ENCODE measurements at regions not wholly inside any gene's neighbourhood (a gene's known extent, or its start where the extent isn't known, plus 50 kb on each side); places are given as distances from the start of the nearest gene placed in this dataset.

- TF ChIP-seq CTCF (IDR thresholded peaks at IDR 0.05): no peak
- Histone ChIP-seq H3K4me3 (ENCODE audit: low read length) (no peak overlapping the region), H3K36me3 (ENCODE audit: control insufficient read depth, insufficient read depth, low read length) (no peaks in the 10 kb centered on the region), H3K27ac (ENCODE audit: low read length) (no peak overlapping the region), H3K27me3 (ENCODE audit: control insufficient read depth, insufficient read depth, low read length) (no peaks in the 10 kb centered on the region), H3K4me1 (ENCODE audit: control insufficient read depth, insufficient read depth, low read length) (no peaks in the 10 kb centered on the region), H3K9me3 (ENCODE audit: control insufficient read depth, insufficient read depth, low read length) (no peaks in the 10 kb centered on the region)
- H3K4me3 Mint-ChIP-seq: no peak overlapping the region
- WGBS (ENCODE audit: insufficient coverage): 34% methylated on average over 2 of the region's 2 CpGs
- H3K27ac Mint-ChIP-seq: no peak overlapping the region
- no peaks in the 10 kb centered on the region for H3K36me3 Mint-ChIP-seq
- no peak for ATAC-seq
- H3K27me3 Mint-ChIP-seq (ENCODE audit: low read depth in 2 of 2): peaks cover 0 to 3% of the 10 kb centered on the region in 2 donors
- H3K4me1 Mint-ChIP-seq: no peaks in the 10 kb centered on the region
- intact Hi-C loops (cut with micrococcal nuclease): no loop called here
- no peak for DNase-seq
- H3K9me3 Mint-ChIP-seq: peaks cover 0 to 5% of the 10 kb centered on the region in 2 donors
Observed at GRCh38 chr12:92478692-92479091, 224.1 kb upstream of the PLEKHG7 start.

- no peaks in the 10 kb centered on the region for H3K4me1 ChIP-seq (ENCODE audit: control insufficient read depth, insufficient read depth, low read length)
- H3K36me3 ChIP-seq (ENCODE audit: control insufficient read depth, insufficient read depth, low read length): no peaks in the 10 kb centered on the region
- H3K9me3 ChIP-seq (ENCODE audit: control insufficient read depth, insufficient read depth, low read length): no peaks in the 10 kb centered on the region
- H3K27ac Mint-ChIP-seq: no peak overlapping the region
- no peaks in the 10 kb centered on the region for H3K36me3 Mint-ChIP-seq
- intact Hi-C loops (cut with micrococcal nuclease): no loop called here
- H3K27ac ChIP-seq (ENCODE audit: low read length): no peak overlapping the region
- no peak overlapping the region for H3K4me3 Mint-ChIP-seq
- H3K27me3 ChIP-seq (ENCODE audit: control insufficient read depth, insufficient read depth, low read length): no peaks in the 10 kb centered on the region
- H3K9me3 Mint-ChIP-seq: peaks cover 0 to 3% of the 10 kb centered on the region in 2 donors
- peaks cover 0 to 3% of the 10 kb centered on the region in 2 donors for H3K27me3 Mint-ChIP-seq (ENCODE audit: low read depth in 2 of 2)
- no peak for TF ChIP-seq CTCF (IDR thresholded peaks at IDR 0.05)
- ATAC-seq (no peak), DNase-seq (no peak)
- no peaks in the 10 kb centered on the region for H3K4me1 Mint-ChIP-seq
- H3K4me3 ChIP-seq (ENCODE audit: low read length): no peak overlapping the region
- WGBS (ENCODE audit: insufficient coverage): 100% methylated on average over 1 of the region's 1 CpG
Observed at GRCh38 chr12:92476844-92477243, 225.9 kb upstream of the PLEKHG7 start.

GRCh38 chr12:92473564-92473963 lies 229.2 kb upstream of the PLEKHG7 start:
- H3K4me3 Mint-ChIP-seq: no peak overlapping the region
- H3K27ac Mint-ChIP-seq: no peak overlapping the region
- H3K36me3 Mint-ChIP-seq: no peaks in the 10 kb centered on the region
- TF ChIP-seq CTCF (IDR thresholded peaks at IDR 0.05): no peak
- no peaks in the 10 kb centered on the region for H3K36me3 ChIP-seq (ENCODE audit: control insufficient read depth, insufficient read depth, low read length)
- ATAC-seq (no peak), DNase-seq (no peak)
- peaks cover 0 to 3% of the 10 kb centered on the region in 2 donors for H3K27me3 Mint-ChIP-seq (ENCODE audit: low read depth in 2 of 2)
- H3K27ac ChIP-seq (ENCODE audit: low read length): no peak overlapping the region
- H3K4me1 Mint-ChIP-seq: peaks cover 2 to 3% of the 10 kb centered on the region in 2 donors
- intact Hi-C loops (cut with micrococcal nuclease): no loop called here
- no peak overlapping the region for H3K4me3 ChIP-seq (ENCODE audit: low read length)
- no peaks in the 10 kb centered on the region for H3K27me3 ChIP-seq (ENCODE audit: control insufficient read depth, insufficient read depth, low read length)
- no peaks in the 10 kb centered on the region for H3K9me3 ChIP-seq (ENCODE audit: control insufficient read depth, insufficient read depth, low read length)
- WGBS (ENCODE audit: insufficient coverage): 78% methylated on average over 1 of the region's 2 CpGs
- peaks cover 0 to 3% of the 10 kb centered on the region in 2 donors for H3K9me3 Mint-ChIP-seq
- peaks cover 3% of the 10 kb centered on the region for H3K4me1 ChIP-seq (ENCODE audit: control insufficient read depth, insufficient read depth, low read length)

GRCh38 chr12:92472201-92472600 lies 230.6 kb upstream of the PLEKHG7 start:
- WGBS (ENCODE audit: insufficient coverage): no CpG with 5 or more reads among the region's 2 CpGs
- peaks cover 0 to 3% of the 10 kb centered on the region in 2 donors for H3K27me3 Mint-ChIP-seq (ENCODE audit: low read depth in 2 of 2)
- Histone ChIP-seq H3K27ac (ENCODE audit: low read length) (no peak overlapping the region), H3K4me3 (ENCODE audit: low read length) (no peak overlapping the region), H3K9me3 (ENCODE audit: control insufficient read depth, insufficient read depth, low read length) (no peaks in the 10 kb centered on the region), H3K27me3 (ENCODE audit: control insufficient read depth, insufficient read depth, low read length) (no peaks in the 10 kb centered on the region), H3K4me1 (ENCODE audit: control insufficient read depth, insufficient read depth, low read length) (peaks cover 3% of the 10 kb centered on the region), H3K36me3 (ENCODE audit: control insufficient read depth, insufficient read depth, low read length) (no peaks in the 10 kb centered on the region)
- H3K4me1 Mint-ChIP-seq: peaks cover 10 to 12% of the 10 kb centered on the region in 2 donors
- no peak overlapping the region for H3K27ac Mint-ChIP-seq
- DNase-seq (no peak), ATAC-seq (no peak)
- no peaks in the 10 kb centered on the region for H3K36me3 Mint-ChIP-seq
- peaks cover 0 to under 1% of the 10 kb centered on the region in 2 donors for H3K9me3 Mint-ChIP-seq
- H3K4me3 Mint-ChIP-seq: no peak overlapping the region
- TF ChIP-seq CTCF (IDR thresholded peaks at IDR 0.05): no peak
- intact Hi-C loops (cut with micrococcal nuclease): no loop called here

All from natural killer cell (primary cell).